ENCODE measurements at regions not wholly inside any gene's neighbourhood (a gene's known extent, or its start where the extent isn't known, plus 50 kb on each side); places are given as distances from the start of the nearest gene placed in this dataset.

- no peaks in the 10 kb centered on the region for H3K27me3 ChIP-seq (ENCODE audit: insufficient read depth)
- peaks cover 0 to 3% of the 10 kb centered on the region in 2 experiments; a peak in 2 of 4 replicates for H3K4me1 ChIP-seq (ENCODE audit: control insufficient read depth in 1 of 2, insufficient read depth in 2 of 2, low read depth in 1 of 2, low read length in 1 of 2)
- H3K4me3 ChIP-seq (ENCODE audit: low read depth in 2 of 2, low read length in 1 of 2): no peak overlapping the region
- H3K79me2 ChIP-seq (ENCODE audit: insufficient read depth): no peaks in the 10 kb centered on the region
- H3K9ac ChIP-seq: no peak overlapping the region
- CTCF ChIA-PET: interaction anchor here (0.9 to 4.1 kb wide), 3 partner anchors 9 to 23 kb away, joined by 3 to 28 read pairs (median 3); no protein-coding TSS in a partner anchor
- H3K9me3 ChIP-seq: no peaks in the 10 kb centered on the region
- no peaks in the 10 kb centered on the region for H3K36me3 ChIP-seq (replicated peaks in 1 of 2; ENCODE audit: control insufficient read depth in 1 of 2, insufficient read depth in 2 of 2, low read length in 1 of 2)
- no peak for TF ChIP-seq TCF12 (IDR thresholded peaks at IDR 0.05)
- no peak for TF ChIP-seq JUND (IDR thresholded peaks at IDR 0.05)
- TF ChIP-seq SMC3 (IDR thresholded peaks at IDR 0.05; ENCODE audit: low read depth, low read length): no peak
- no peak for TF ChIP-seq TEAD4 (IDR thresholded peaks at IDR 0.05; ENCODE audit: borderline replicate concordance, insufficient read depth)
- no peak for TF ChIP-seq YY1 (IDR thresholded peaks at IDR 0.05; ENCODE audit: low read depth)
- TF ChIP-seq USF2 (IDR thresholded peaks at IDR 0.05; ENCODE audit: borderline replicate concordance, low read depth, low read length): no peak
- TF ChIP-seq CTCF (IDR thresholded peaks at IDR 0.05): no peak
- no peak for TF ChIP-seq MXI1 (IDR thresholded peaks at IDR 0.05; ENCODE audit: low read depth, low read length)
- TF ChIP-seq ZBTB33 (IDR thresholded peaks at IDR 0.05; ENCODE audit: borderline replicate concordance, low read depth): no peak
- TF ChIP-seq GABPA (IDR thresholded peaks at IDR 0.05; ENCODE audit: low read depth): no peak
- TF ChIP-seq EP300 (IDR thresholded peaks at IDR 0.05; ENCODE audit: borderline replicate concordance in 1 of 2, low read depth in 1 of 2, low read length in 1 of 2): no peak
- no peak for TF ChIP-seq TAF1 (IDR thresholded peaks at IDR 0.05; ENCODE audit: borderline replicate concordance, low read depth, low read length)
- TF ChIP-seq RXRA (IDR thresholded peaks at IDR 0.05; ENCODE audit: borderline replicate concordance, low read depth): no peak
- WGBS (ENCODE audit: low lambda C conversion rate): 34% methylated on average over 3 of the region's 3 CpGs
- H3K27ac ChIP-seq (ENCODE audit: low read depth in 2 of 2, low read length in 1 of 2): no peak overlapping the region; a peak in 1 of 4 replicates
- no peaks in the 10 kb centered on the region for H4K20me1 ChIP-seq (ENCODE audit: insufficient read depth)
- DNase-seq: no peak
- H3K4me2 ChIP-seq: no peak overlapping the region
- no peaks in the 10 kb centered on the region for H3F3A ChIP-seq (replicated peaks; ENCODE audit: insufficient read depth)
- H2AFZ ChIP-seq (ENCODE audit: low read depth): no peak overlapping the region
- POLR2A ChIA-PET: no interaction called here
- H3K9me2 ChIP-seq: no peaks in the 10 kb centered on the region
Measured at GRCh38 chrX:132270699-132271098, 51.5 kb upstream of the RAP2C start.

GRCh38 chrX:132270021-132270420 lies 50.8 kb upstream of the RAP2C start:
- Histone ChIP-seq H3K4me1 (ENCODE audit: control insufficient read depth in 1 of 2, insufficient read depth in 2 of 2, low read depth in 1 of 2, low read length in 1 of 2) (peaks cover 0 to 3% of the 10 kb centered on the region in 2 experiments; a peak in 2 of 4 replicates), H2AFZ (ENCODE audit: low read depth) (no peak overlapping the region), H4K20me1 (ENCODE audit: insufficient read depth) (no peaks in the 10 kb centered on the region), H3K9ac (no peak overlapping the region), H3K27me3 (ENCODE audit: insufficient read depth) (no peaks in the 10 kb centered on the region), H3K36me3 (replicated peaks in 1 of 2; ENCODE audit: control insufficient read depth in 1 of 2, insufficient read depth in 2 of 2, low read length in 1 of 2) (no peaks in the 10 kb centered on the region), H3F3A (replicated peaks; ENCODE audit: insufficient read depth) (no peaks in the 10 kb centered on the region), H3K4me2 (no peak overlapping the region), H3K9me2 (no peaks in the 10 kb centered on the region), H3K4me3 (ENCODE audit: low read depth in 2 of 2, low read length in 1 of 2) (no peak overlapping the region), H3K27ac (ENCODE audit: low read depth in 2 of 2, low read length in 1 of 2) (no peak overlapping the region), H3K9me3 (no peaks in the 10 kb centered on the region), H3K79me2 (ENCODE audit: insufficient read depth) (no peaks in the 10 kb centered on the region)
- TF ChIP-seq MXI1 (IDR thresholded peaks at IDR 0.05; ENCODE audit: low read depth, low read length): no peak
- no peak for TF ChIP-seq TCF12 (IDR thresholded peaks at IDR 0.05)
- TF ChIP-seq ELF1 (IDR thresholded peaks at IDR 0.05): no peak
- TF ChIP-seq GABPA (IDR thresholded peaks at IDR 0.05; ENCODE audit: low read depth): no peak
- no peak for TF ChIP-seq TEAD4 (IDR thresholded peaks at IDR 0.05; ENCODE audit: borderline replicate concordance, insufficient read depth)
- no peak for TF ChIP-seq FOXM1 (IDR thresholded peaks at IDR 0.05; ENCODE audit: low read depth)
- no peak for TF ChIP-seq POLR2AphosphoS5 (IDR thresholded peaks at IDR 0.05; ENCODE audit: low read depth, low read length)
- TF ChIP-seq MEF2A (IDR thresholded peaks at IDR 0.05; ENCODE audit: borderline replicate concordance, low read depth): no peak
- TF ChIP-seq NFIC (IDR thresholded peaks at IDR 0.05; ENCODE audit: borderline replicate concordance): no peak
- no peak for TF ChIP-seq NRF1 (IDR thresholded peaks at IDR 0.05; ENCODE audit: low read depth, low read length)
- TF ChIP-seq CHD2 (IDR thresholded peaks at IDR 0.05; ENCODE audit: low read length, partially characterized antibody): no peak
- no peak for TF ChIP-seq RAD21 (IDR thresholded peaks at IDR 0.05; ENCODE audit: low read length)
- TF ChIP-seq RFX5 (IDR thresholded peaks at IDR 0.05; ENCODE audit: low read length): no peak
- no peak for TF ChIP-seq CTCF (IDR thresholded peaks at IDR 0.05)
- TF ChIP-seq YY1 (IDR thresholded peaks at IDR 0.05; ENCODE audit: low read depth): no peak
- no peak for TF ChIP-seq TAF1 (IDR thresholded peaks at IDR 0.05; ENCODE audit: borderline replicate concordance, low read depth, low read length)
- ChIA-PET POLR2A (interaction anchor here (0.7 kb wide), 1 partner anchor 13 kb away, joined by 3 read pairs; no protein-coding TSS in a partner anchor), CTCF (interaction anchor here (4.1 kb wide), 1 partner anchor 24 kb away, joined by 28 read pairs; no protein-coding TSS in a partner anchor)
- DNase-seq: no peak
- WGBS (ENCODE audit: low lambda C conversion rate): 66% methylated on average over 2 of the region's 2 CpGs

All from SK-N-SH (cell line).